Calu3 (cell line): ENCODE measurements at regions not wholly inside any gene's neighbourhood (a gene's known extent, or its start where the extent isn't known, plus 50 kb on each side); places are given as distances from the start of the nearest gene placed in this dataset.
A peak's percentile ranks its signal among the peaks of the same experiment; 100 is the strongest.

ENCODE experiments used
- BruUV-seq: library from RNA; stranded (reverse); fragments of 400-500 nt; replicated peaks from 2 replicates; lab custom pipeline; 2021; lab: Mats Ljungman, UMichigan
- CTCF ChIA-PET: fragments of 300-600 bp; sonication (Branson Sonifier 250); formaldehyde crosslinking; loops from one replicate; lab custom pipeline; 2022; ENCODE audit warnings: antibody characterized with exemption; lab: Charles Lee
- DNase-seq: peaks from one replicate; pipeline ENCODE4 v3.0.0; 2022
- H3K27ac Mint-ChIP-seq: one replicate; pipeline ENCODE4 v1.8.0; 2022; ENCODE audit warnings: mixed read lengths; ENCODE audit not compliant: unreplicated experiment
- H3K27me3 Mint-ChIP-seq: one replicate; pipeline ENCODE4 v1.8.0; 2022; ENCODE audit warnings: mixed read lengths; ENCODE audit not compliant: unreplicated experiment
- H3K36me3 Mint-ChIP-seq: one replicate; pipeline ENCODE4 v1.8.0; 2022; ENCODE audit warnings: mild to moderate bottlenecking, moderate library complexity, mixed read lengths; ENCODE audit not compliant: insufficient read depth, unreplicated experiment
- H3K4me1 Mint-ChIP-seq: one replicate; pipeline ENCODE4 v1.8.0; 2022; ENCODE audit warnings: mild to moderate bottlenecking, low read depth, mixed read lengths; ENCODE audit not compliant: unreplicated experiment
- H3K4me3 Mint-ChIP-seq: one replicate; pipeline ENCODE4 v1.8.0; 2022; ENCODE audit warnings: mild to moderate bottlenecking, low read depth, moderate library complexity, mixed read lengths; ENCODE audit not compliant: unreplicated experiment
- H3K9me3 Mint-ChIP-seq: one replicate; pipeline ENCODE4 v1.8.0; 2022; ENCODE audit warnings: low read depth, mixed read lengths; ENCODE audit not compliant: unreplicated experiment
- intact Hi-C: fragments of 100-400 bp; cut with micrococcal nuclease; formaldehyde crosslinking; loops from one replicate; pipeline ENCODE4 v1.10.0; 2022; ENCODE audit not compliant: unreplicated experiment
- TF ChIP-seq, protein P1 (sequence below): fragments of 200-600 bp; IDR thresholded peaks from one replicate; pipeline ENCODE4 v1.8.0; 2022; ENCODE audit warnings: antibody characterized with exemption; ENCODE audit not compliant: unreplicated experiment

DNA sequence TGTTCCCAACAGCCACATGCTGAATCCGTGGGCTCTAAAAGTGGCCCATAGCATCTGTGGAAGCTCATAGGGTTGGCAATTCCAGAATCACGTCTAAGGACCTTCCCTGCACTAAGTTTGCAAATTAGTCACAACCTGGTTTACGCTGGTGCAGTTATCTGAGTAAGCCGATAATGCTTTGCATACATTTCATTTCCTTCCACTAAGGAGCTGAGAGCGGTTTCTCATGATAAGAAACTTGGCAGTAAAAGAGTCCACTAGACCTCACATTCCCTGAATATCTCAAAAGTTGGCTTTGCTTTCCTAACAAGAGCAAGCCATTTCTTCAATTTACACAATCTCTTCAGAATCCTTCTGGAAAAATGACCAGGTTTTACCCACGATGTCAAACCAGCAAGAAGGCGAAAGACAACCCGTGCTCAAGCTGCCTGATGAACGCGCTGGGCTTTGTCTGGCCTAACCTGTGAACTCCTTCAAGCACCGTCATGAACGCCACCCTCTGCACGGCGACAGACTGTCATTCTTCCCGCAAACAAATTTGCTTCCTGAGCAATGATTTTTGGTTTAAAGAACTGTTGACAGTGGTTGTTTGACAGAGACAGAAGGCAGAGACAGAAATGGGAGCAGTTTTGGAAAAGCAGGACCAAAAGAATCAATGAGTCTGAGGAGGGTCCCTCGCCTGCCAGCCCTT is 73.0 kb upstream of the COPS8 start:
- TF ChIP-seq, protein P1, sequence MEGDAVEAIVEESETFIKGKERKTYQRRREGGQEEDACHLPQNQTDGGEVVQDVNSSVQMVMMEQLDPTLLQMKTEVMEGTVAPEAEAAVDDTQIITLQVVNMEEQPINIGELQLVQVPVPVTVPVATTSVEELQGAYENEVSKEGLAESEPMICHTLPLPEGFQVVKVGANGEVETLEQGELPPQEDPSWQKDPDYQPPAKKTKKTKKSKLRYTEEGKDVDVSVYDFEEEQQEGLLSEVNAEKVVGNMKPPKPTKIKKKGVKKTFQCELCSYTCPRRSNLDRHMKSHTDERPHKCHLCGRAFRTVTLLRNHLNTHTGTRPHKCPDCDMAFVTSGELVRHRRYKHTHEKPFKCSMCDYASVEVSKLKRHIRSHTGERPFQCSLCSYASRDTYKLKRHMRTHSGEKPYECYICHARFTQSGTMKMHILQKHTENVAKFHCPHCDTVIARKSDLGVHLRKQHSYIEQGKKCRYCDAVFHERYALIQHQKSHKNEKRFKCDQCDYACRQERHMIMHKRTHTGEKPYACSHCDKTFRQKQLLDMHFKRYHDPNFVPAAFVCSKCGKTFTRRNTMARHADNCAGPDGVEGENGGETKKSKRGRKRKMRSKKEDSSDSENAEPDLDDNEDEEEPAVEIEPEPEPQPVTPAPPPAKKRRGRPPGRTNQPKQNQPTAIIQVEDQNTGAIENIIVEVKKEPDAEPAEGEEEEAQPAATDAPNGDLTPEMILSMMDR: no peak
- CTCF ChIA-PET: interaction anchor here (0.6 to 1.5 kb wide), 4 partner anchors 9 to 1003 kb away, joined by 3 to 7 read pairs (median 4); no protein-coding TSS in a partner anchor
- Mint-ChIP-seq H3K36me3 (no peaks in the 10 kb centered on the region), H3K27me3 (no peaks in the 10 kb centered on the region), H3K4me3 (peak overlapping the region; percentile 3), H3K4me1 (peaks cover 42% of the 10 kb centered on the region), H3K27ac (peak overlapping the region; percentile 81), H3K9me3 (peaks cover 4% of the 10 kb centered on the region)
- no TSS peak for BruUV-seq
- peak; percentile 31 for DNase-seq
- intact Hi-C loops: loop anchor here (1.0 kb wide), 1 partner anchor 14 kb away; no protein-coding TSS in a partner anchor

DNA sequence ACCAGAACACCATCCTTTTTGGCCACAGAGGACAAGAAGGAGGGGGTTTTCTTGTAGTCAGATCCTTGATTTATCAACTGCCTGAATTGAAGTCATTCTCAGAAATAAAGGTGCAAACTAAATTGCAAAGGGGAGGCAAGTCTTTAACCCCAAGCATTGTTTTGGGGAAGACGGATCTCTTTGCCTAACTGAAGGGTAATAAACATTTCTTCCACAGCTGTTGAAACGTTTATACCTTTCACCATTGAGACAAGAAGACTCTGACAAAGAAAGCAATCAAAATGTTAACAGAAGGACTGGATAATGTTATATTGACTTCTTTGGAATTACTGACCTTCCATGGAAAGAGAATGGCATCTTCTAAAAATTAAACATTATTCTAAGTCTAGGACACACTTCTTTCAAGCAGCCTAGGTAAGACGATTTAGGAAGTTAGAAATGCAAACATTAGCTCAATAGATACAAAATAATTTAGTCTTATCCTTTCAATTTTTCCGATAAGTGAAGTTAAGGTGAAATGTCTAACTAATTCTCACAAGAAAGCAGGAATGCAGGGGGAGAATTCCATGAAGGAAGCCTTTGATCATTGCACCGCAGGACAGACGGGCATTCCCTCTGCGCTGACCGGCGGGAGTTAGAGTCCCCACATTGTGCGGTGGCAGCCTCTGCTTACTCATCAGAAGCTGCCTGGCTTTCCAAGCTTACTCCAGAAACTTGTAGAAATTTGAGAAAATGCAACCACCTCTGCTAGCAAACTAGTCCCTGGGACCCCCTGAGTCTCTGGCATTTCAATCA is 69.4 kb upstream of the COPS8 start:
- intact Hi-C loops: no loop called here
- no peak overlapping the region for H3K4me3 Mint-ChIP-seq
- H3K36me3 Mint-ChIP-seq: no peaks in the 10 kb centered on the region
- DNase-seq: no peak
- H3K4me1 Mint-ChIP-seq: peaks cover 23% of the 10 kb centered on the region
- no TSS peak for BruUV-seq
- H3K9me3 Mint-ChIP-seq: peaks cover 4% of the 10 kb centered on the region
- no peak overlapping the region for H3K27ac Mint-ChIP-seq
- CTCF ChIA-PET: interaction anchor here (2.4 kb wide), 1 partner anchor 9 kb away, joined by 5 read pairs; no protein-coding TSS in a partner anchor
- no peaks in the 10 kb centered on the region for H3K27me3 Mint-ChIP-seq
- TF ChIP-seq, protein P1: no peak

DNA sequence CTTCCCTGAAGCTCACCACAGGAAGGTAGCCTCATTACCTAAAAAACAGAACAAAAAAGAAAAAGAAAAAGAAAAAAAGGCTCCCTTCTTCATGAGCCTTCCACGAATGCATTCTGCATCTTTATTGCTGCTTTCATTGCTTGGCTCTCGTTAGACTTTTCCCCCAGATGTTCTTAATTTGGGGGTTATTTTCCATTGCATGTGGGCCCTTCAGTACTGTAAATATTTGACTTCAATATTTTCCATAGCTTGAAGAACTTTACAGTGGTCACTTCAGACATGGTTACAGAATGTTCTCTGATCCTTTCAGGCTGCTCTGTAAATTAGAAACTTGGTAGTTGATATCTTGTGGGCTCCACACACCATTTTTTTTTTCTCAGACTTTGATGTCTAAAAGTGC is 65.6 kb upstream of the COPS8 start:
- CTCF ChIA-PET: no interaction called here
- no TSS peak for BruUV-seq
- TF ChIP-seq, protein P1: no peak
- intact Hi-C loops: loop anchor here (10.0 kb wide), 3 partner anchors 95 to 335 kb away; no protein-coding TSS in a partner anchor
- Mint-ChIP-seq H3K27ac (no peak overlapping the region), H3K4me1 (no peaks in the 10 kb centered on the region), H3K36me3 (no peaks in the 10 kb centered on the region), H3K27me3 (no peaks in the 10 kb centered on the region), H3K9me3 (peaks cover 4% of the 10 kb centered on the region), H3K4me3 (no peak overlapping the region)
- no peak for DNase-seq

DNA sequence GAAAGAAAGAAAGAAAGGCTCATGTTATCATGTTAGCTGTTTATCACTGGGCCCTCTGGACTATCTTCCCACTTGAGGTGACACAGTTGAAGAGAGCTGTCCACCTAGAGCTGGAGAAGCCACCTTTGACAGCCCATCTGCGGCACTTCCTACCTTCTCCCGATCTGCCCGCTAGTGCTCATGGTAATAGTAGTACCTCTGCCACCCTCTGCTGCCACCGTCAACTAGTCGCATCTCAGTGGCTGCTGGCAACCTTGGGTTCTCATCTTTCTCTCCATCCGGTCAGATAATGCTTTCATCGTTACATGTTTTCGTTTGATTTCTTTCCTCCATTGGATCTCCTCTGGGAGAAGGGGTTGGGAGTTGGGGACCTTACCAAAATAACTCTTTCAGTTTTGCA is 63.2 kb upstream of the COPS8 start:
- TF ChIP-seq, protein P1: no peak
- no peak overlapping the region for H3K27ac Mint-ChIP-seq
- CTCF ChIA-PET: no interaction called here
- no peak for DNase-seq
- H3K4me3 Mint-ChIP-seq: no peak overlapping the region
- no peaks in the 10 kb centered on the region for H3K27me3 Mint-ChIP-seq
- H3K9me3 Mint-ChIP-seq: no peaks in the 10 kb centered on the region
- intact Hi-C loops: loop anchor here (10.0 kb wide), 3 partner anchors 98 to 338 kb away; no protein-coding TSS in a partner anchor
- no peaks in the 10 kb centered on the region for H3K36me3 Mint-ChIP-seq
- H3K4me1 Mint-ChIP-seq: no peaks in the 10 kb centered on the region
- BruUV-seq: no TSS peak
